ENCODE measurements at regions not wholly inside any gene's neighbourhood (a gene's known extent, or its start where the extent isn't known, plus 50 kb on each side); places are given as distances from the start of the nearest gene placed in this dataset.

- TF ChIP-seq CTCF (IDR thresholded peaks at IDR 0.05): no peak
- TF ChIP-seq POLR2A (IDR thresholded peaks at IDR 0.05): no peak
Observed at GRCh38 chr19:27709496-27709895, 1503.5 kb downstream of the UQCRFS1 start.
